GM12872 (cell line): ENCODE measurements at regions not wholly inside any gene's neighbourhood (a gene's known extent, or its start where the extent isn't known, plus 50 kb on each side); places are given as distances from the start of the nearest gene placed in this dataset.

Source experiments
- CTCF ChIP-seq: IDR thresholded peaks from 3 replicates; pipeline ENCODE4 v1.5.1; 2011; ENCODE audit warnings: low read depth, mild to moderate bottlenecking, low read length, moderate library complexity; ENCODE audit not compliant: insufficient read depth

- TF ChIP-seq CTCF, result no peak
Measured at GRCh38 chr11:127919206-127920000, 668.0 kb downstream of the ETS1 start.

- TF ChIP-seq CTCF, result no peak
Measured at GRCh38 chr11:127902382-127902781, 685.0 kb downstream of the ETS1 start.

- no peak for TF ChIP-seq CTCF
Measured at GRCh38 chr11:127898422-127899365, 688.7 kb downstream of the ETS1 start.

GRCh38 chr11:127895776-127896175 lies 691.6 kb downstream of the ETS1 start:
- no peak for TF ChIP-seq CTCF

GRCh38 chr11:127894316-127894715 lies 693.0 kb downstream of the ETS1 start:
- TF ChIP-seq CTCF, result no peak

- TF ChIP-seq CTCF, result no peak
Measured at GRCh38 chr11:127890030-127890615, 697.2 kb downstream of the ETS1 start.

GRCh38 chr11:127888386-127888785 lies 699.0 kb downstream of the ETS1 start:
- no peak for TF ChIP-seq CTCF
